ENCODE measurements at regions not wholly inside any gene's neighbourhood (a gene's known extent, or its start where the extent isn't known, plus 50 kb on each side); places are given as distances from the start of the nearest gene placed in this dataset.

DNA sequence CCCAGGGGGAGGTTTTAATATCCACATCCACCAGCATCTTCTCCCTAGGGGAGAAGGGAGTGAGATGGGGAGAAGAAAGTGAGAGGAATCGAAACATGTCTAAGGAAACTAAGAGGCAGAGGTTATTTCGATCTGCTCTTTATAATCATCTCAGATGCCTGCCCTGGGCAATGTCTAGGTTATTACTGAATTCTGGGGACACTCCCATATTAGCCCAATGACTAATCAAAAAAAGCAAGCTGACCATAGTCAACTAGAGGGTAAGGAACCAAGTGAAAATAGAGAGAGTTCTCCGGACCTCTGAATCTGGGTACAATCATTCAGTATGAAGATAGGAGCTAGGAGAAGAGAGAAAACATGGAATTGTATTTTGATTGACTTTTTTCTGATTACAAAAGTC, 56.7 kb upstream of the EML4 start:
- 91 to 92% methylated on average over 3 of the region's 3 CpGs for WGBS, 2 donors
- TF ChIP-seq, protein P1, sequence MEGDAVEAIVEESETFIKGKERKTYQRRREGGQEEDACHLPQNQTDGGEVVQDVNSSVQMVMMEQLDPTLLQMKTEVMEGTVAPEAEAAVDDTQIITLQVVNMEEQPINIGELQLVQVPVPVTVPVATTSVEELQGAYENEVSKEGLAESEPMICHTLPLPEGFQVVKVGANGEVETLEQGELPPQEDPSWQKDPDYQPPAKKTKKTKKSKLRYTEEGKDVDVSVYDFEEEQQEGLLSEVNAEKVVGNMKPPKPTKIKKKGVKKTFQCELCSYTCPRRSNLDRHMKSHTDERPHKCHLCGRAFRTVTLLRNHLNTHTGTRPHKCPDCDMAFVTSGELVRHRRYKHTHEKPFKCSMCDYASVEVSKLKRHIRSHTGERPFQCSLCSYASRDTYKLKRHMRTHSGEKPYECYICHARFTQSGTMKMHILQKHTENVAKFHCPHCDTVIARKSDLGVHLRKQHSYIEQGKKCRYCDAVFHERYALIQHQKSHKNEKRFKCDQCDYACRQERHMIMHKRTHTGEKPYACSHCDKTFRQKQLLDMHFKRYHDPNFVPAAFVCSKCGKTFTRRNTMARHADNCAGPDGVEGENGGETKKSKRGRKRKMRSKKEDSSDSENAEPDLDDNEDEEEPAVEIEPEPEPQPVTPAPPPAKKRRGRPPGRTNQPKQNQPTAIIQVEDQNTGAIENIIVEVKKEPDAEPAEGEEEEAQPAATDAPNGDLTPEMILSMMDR (IDR thresholded peaks at IDR 0.05; ENCODE audit: control extremely low read depth, extremely low read depth) = no peak
- no peaks in the 10 kb centered on the region for H3K27me3 ChIP-seq (ENCODE audit: control insufficient read depth in 3 of 3, insufficient read depth in 3 of 3, low read length in 2 of 3)
- DNase-seq = no peak
- H3K4me3 ChIP-seq = no peak overlapping the region
- H3K4me1 ChIP-seq (ENCODE audit: control insufficient read depth in 5 of 5, insufficient read depth in 5 of 5, low read length in 5 of 5) = peaks cover 0 to 24% (median 2%) of the 10 kb centered on the region in 5 donors
- no peak overlapping the region for H3K9ac ChIP-seq (ENCODE audit: insufficient read depth in 1 of 2, low read length in 2 of 2)
- ATAC-seq (ENCODE audit: insufficient read depth, low FRiP score) = no peak
- H3K36me3 ChIP-seq (ENCODE audit: control insufficient read depth in 4 of 4, insufficient read depth in 4 of 4, low read length in 4 of 4) = no peaks in the 10 kb centered on the region
- H3K27ac ChIP-seq (ENCODE audit: low read depth in 1 of 2, low read length in 1 of 2) = no peak overlapping the region
- no peaks in the 10 kb centered on the region for H3K9me3 ChIP-seq (ENCODE audit: control insufficient read depth in 4 of 4, insufficient read depth in 3 of 4, low read length in 3 of 4)

GRCh38 chr2:42113452-42113851, 55.7 kb upstream of the EML4 start:
- Histone ChIP-seq H3K4me3 (no peak overlapping the region), H3K27me3 (ENCODE audit: control insufficient read depth in 3 of 3, insufficient read depth in 3 of 3, low read length in 2 of 3) (no peaks in the 10 kb centered on the region), H3K9ac (ENCODE audit: insufficient read depth in 1 of 2, low read length in 2 of 2) (no peak overlapping the region), H3K36me3 (ENCODE audit: control insufficient read depth in 4 of 4, insufficient read depth in 4 of 4, low read length in 4 of 4) (no peaks in the 10 kb centered on the region), H3K9me3 (ENCODE audit: control insufficient read depth in 4 of 4, insufficient read depth in 3 of 4, low read length in 3 of 4) (no peaks in the 10 kb centered on the region), H3K4me1 (ENCODE audit: control insufficient read depth in 5 of 5, insufficient read depth in 5 of 5, low read length in 5 of 5) (peaks cover 2 to 34% (median 4%) of the 10 kb centered on the region in 5 donors), H3K27ac (ENCODE audit: low read depth in 1 of 2, low read length in 1 of 2) (no peak overlapping the region)
- DNase-seq = no peak
- WGBS, 2 donors = 77 to 85% methylated on average over 6 of the region's 6 CpGs
- no peak for ATAC-seq (ENCODE audit: insufficient read depth, low FRiP score)
- TF ChIP-seq, protein P1 (IDR thresholded peaks at IDR 0.05; ENCODE audit: control extremely low read depth, extremely low read depth) = no peak

DNA sequence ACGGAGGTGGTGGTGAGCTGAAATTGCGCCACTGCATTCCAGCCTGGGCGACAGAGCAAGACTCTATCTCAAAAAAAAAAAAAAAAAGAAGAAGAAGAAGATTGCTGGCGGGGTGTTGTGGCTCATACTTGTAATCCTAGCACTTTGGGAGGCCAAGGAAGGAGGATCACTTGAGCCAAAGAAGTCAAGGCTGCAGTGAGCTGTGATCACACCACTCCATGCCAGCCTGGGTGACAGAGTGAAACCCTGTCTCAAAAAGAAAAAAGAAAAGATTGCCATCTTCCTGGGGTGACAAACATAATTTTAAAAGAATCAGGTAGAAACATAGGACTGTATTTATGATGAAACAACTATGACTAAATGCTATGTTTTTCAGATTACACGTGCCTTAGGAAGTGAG, 55.1 kb upstream of the EML4 start:
- H3K4me1 ChIP-seq (ENCODE audit: control insufficient read depth in 5 of 5, insufficient read depth in 5 of 5, low read length in 5 of 5) = peaks cover 2 to 38% (median 4%) of the 10 kb centered on the region in 5 donors
- no peak overlapping the region for H3K4me3 ChIP-seq
- WGBS, 2 donors = 54 to 75% methylated on average over 5 of the region's 5 CpGs
- TF ChIP-seq, protein P1 (IDR thresholded peaks at IDR 0.05; ENCODE audit: control extremely low read depth, extremely low read depth) = no peak
- no peak overlapping the region for H3K9ac ChIP-seq (ENCODE audit: insufficient read depth in 1 of 2, low read length in 2 of 2)
- H3K9me3 ChIP-seq (ENCODE audit: control insufficient read depth in 4 of 4, insufficient read depth in 3 of 4, low read length in 3 of 4) = no peaks in the 10 kb centered on the region
- no peaks in the 10 kb centered on the region for H3K36me3 ChIP-seq (ENCODE audit: control insufficient read depth in 4 of 4, insufficient read depth in 4 of 4, low read length in 4 of 4)
- ATAC-seq (ENCODE audit: insufficient read depth, low FRiP score) (no peak), DNase-seq (no peak)
- H3K27ac ChIP-seq (ENCODE audit: low read depth in 1 of 2, low read length in 1 of 2) = no peak overlapping the region
- H3K27me3 ChIP-seq (ENCODE audit: control insufficient read depth in 3 of 3, insufficient read depth in 3 of 3, low read length in 2 of 3) = no peaks in the 10 kb centered on the region

DNA sequence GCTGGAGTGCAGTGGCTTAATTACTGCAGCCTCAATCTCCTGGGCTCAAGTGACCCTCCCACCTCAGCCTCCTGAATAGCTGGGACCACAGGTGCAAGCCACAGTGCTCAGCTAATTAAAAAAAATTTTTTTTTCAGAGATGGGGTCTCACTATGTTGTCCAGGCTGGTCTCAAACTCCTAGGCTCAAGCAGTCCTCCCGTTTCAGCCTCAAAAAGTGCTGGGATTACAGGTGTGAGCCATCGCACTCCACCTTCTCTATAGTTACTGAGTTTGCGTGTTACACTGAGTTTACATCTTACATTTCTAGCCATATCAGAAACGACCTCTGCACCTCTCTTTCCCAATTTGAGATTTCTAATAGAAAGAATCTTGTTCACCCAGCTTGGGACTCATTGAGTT, 53.6 kb upstream of the EML4 start:
- H3K4me1 ChIP-seq (ENCODE audit: control insufficient read depth in 5 of 5, insufficient read depth in 5 of 5, low read length in 5 of 5) = peaks cover 2 to 34% (median 4%) of the 10 kb centered on the region in 5 donors
- TF ChIP-seq, protein P1 (IDR thresholded peaks at IDR 0.05; ENCODE audit: control extremely low read depth, extremely low read depth) = no peak
- no peaks in the 10 kb centered on the region for H3K9me3 ChIP-seq (ENCODE audit: control insufficient read depth in 4 of 4, insufficient read depth in 3 of 4, low read length in 3 of 4)
- no peak overlapping the region for H3K9ac ChIP-seq (ENCODE audit: insufficient read depth in 1 of 2, low read length in 2 of 2)
- H3K27me3 ChIP-seq (ENCODE audit: control insufficient read depth in 3 of 3, insufficient read depth in 3 of 3, low read length in 2 of 3) = no peaks in the 10 kb centered on the region
- H3K4me3 ChIP-seq = no peak overlapping the region
- DNase-seq (no peak), ATAC-seq (ENCODE audit: insufficient read depth, low FRiP score) (no peak)
- 93 to 94% methylated on average over 4 of the region's 4 CpGs for WGBS, 2 donors
- H3K27ac ChIP-seq (ENCODE audit: low read depth in 1 of 2, low read length in 1 of 2) = no peak overlapping the region
- no peaks in the 10 kb centered on the region for H3K36me3 ChIP-seq (ENCODE audit: control insufficient read depth in 4 of 4, insufficient read depth in 4 of 4, low read length in 4 of 4)
